ENCODE measurements at regions not wholly inside any gene's neighbourhood (a gene's known extent, or its start where the extent isn't known, plus 50 kb on each side); places are given as distances from the start of the nearest gene placed in this dataset.
"Not testable (repeated sequence)": the region's sequence is repeated elsewhere in the genome, so short reads cannot be mapped to it uniquely, and the experiment has no call there.

- DNase-seq: no peak
Observed at GRCh38 chr16:16956376-16956775, 514.4 kb downstream of the XYLT1 start.

DNA sequence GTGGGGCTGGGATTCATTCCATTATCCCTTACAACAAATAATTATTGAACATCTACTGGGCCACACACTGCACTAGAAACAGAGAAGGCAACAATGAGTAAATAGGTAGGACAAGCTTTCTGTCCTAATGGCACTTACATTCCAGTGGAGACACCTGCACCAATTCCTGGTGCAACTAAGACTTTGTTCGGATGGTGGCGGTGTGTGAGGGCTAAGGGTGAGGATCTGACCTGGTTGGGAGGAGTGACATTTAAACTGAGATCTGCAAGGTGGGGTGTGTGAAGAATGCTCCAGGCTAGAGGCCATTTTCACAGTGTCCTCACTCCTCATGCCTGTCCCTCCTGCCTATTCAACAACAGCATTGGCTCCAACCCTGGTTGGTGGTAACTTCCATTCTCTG, 510.0 kb downstream of the XYLT1 start:
- no peak for DNase-seq

- no peak for DNase-seq
Observed at GRCh38 chr16:16966439-16966838, 504.3 kb downstream of the XYLT1 start.

- no peak for DNase-seq
Observed at GRCh38 chr16:16971042-16971441, 499.7 kb downstream of the XYLT1 start.

DNA sequence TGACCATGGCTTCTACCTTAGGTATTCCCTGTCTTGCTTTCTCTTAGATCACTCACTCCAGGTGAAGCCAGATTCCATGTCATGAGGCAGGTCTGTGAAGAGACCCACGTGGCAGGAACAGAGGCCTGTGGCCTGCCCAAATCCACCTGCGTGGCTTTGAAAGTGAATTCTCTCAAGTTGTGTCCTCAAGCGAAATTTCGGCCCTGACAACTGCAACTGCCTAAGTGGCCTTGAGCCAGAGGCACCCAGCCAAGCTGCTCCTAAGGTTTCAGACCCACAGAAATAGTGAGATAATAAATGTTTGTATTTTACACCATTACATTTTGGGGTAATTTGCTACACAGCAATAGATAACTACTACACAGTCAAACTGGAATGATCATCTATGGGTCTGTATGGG, 497.9 kb downstream of the XYLT1 start:
- no peak for DNase-seq

GRCh38 chr16:16973707-16974591, 496.8 kb downstream of the XYLT1 start:
- no peak for DNase-seq

DNA sequence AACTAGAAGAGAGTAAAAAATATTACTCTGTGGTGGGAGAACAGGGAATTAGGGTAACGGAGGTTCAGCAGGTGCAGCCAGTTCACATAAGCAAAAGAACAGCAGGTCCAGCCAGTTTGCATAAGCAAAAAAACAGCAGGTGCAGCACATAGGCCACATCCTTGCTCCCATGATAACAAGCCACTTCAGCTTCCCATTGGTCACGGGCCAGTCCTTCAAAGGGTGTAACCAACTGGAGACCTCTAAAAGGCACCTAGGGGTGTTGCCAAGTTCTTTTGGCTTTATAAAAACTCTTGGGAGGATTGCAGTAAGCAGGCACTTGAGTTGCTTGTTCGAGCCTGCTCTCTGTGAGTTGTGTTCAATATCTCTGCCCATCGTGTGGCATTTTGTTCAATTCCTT, 488.1 kb downstream of the XYLT1 start:
- no peak for DNase-seq

DNA sequence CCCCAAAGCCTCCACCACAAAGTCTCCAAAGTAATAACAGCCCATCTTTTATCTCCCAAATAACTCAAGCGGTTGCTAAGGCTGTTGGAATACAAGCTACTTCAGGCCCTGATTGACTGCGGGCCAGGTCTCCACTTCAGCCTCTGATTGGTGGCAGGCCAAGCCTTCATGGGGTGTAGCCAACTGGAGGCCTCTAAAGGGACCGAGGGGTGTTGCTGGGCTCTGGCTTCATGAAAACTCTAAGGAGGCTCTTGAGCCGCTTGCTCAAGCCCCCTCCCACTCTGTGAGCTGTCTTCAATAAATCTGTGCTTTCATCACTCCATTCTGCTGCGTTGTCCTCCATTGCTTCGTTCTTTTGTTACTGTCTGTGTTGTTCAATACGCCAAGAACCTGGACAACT, 487.2 kb downstream of the XYLT1 start:
- no peak for DNase-seq

- not testable (repeated sequence) for DNase-seq
Observed at GRCh38 chr16:16984091-16984490, 486.7 kb downstream of the XYLT1 start.

DNA sequence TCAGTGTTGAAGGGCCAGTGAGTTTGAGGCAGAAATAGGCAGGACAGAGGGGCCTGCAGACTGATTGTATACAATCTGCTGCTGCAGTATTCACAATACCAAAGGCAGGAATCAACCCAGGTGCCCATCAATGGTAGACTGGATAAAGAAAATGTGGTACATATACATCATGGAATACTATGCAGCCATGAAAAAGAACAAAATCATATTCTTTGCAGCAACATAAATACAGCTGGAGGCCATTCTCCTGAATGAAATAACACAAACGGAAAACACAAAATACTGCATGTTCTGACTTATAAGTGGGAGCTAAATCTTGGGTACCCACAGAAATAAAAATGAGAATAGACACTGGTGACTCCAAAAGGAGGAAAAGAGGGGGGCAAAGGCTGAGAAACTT, 485.1 kb downstream of the XYLT1 start:
- no peak for DNase-seq

DNA sequence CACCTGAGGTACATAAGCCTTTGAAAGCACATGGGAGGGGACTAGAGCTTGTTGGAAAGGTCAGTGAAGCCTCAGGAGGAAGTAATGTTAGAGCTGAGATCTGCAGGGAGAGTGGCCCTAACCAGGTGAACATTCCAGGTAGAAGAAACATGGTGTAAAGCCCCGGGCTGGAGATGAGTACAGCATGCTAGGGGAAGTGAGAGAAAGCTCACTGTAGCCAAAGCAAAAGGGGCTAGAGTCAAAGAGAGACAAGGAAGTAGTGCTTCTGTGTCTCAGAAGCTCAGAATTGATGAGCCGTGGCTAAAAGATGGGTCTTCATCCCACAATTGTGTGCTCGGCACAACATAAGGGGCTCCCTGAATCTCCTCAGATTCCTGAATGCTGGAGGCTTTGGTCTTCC, 481.8 kb downstream of the XYLT1 start:
- DNase-seq: no peak

DNA sequence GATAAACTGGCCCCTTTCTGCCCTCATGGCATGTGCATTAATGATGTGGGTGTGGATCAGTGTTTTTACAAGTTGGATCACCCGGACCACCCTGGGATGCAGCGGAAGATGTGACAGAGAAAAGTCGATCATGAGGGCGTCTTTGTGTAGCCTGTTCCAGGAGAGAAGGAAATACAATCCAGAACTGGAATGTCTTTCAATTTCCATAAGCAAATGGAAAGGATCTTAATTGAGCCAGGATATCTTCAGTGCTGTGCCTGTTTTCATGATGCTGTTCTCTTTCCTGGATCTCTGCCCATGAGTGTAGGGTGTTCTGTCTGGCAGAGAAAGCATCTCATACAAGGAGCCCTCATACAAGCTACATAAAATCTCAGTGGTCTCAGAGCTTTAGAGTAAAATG, 481.4 kb downstream of the XYLT1 start:
- DNase-seq: no peak

GRCh38 chr16:16991711-16992110, 479.0 kb downstream of the XYLT1 start:
- DNase-seq: no peak

GRCh38 chr16:16992975-16993765, 477.6 kb downstream of the XYLT1 start:
- DNase-seq: peak in 3 of 6 experiments; percentile 11 to 37 (median 34)

- DNase-seq: no peak
Observed at GRCh38 chr16:16994831-16995230, 475.9 kb downstream of the XYLT1 start.

- DNase-seq: no peak
Observed at GRCh38 chr16:16996827-16997226, 473.9 kb downstream of the XYLT1 start.

GRCh38 chr16:16997349-16997748, 473.4 kb downstream of the XYLT1 start:
- no peak for DNase-seq

GRCh38 chr16:17001471-17001870, 469.3 kb downstream of the XYLT1 start:
- no peak for DNase-seq

- DNase-seq: no peak
Observed at GRCh38 chr16:17002565-17002964, 468.2 kb downstream of the XYLT1 start.

- DNase-seq: not testable (repeated sequence)
Observed at GRCh38 chr16:17005963-17006362, 464.8 kb downstream of the XYLT1 start.

- DNase-seq: no peak
Observed at GRCh38 chr16:17011712-17012111, 459.0 kb downstream of the XYLT1 start.

- DNase-seq: no peak
Observed at GRCh38 chr16:17013038-17013437, 457.7 kb downstream of the XYLT1 start.

GRCh38 chr16:17014484-17015121, 456.2 kb downstream of the XYLT1 start:
- DNase-seq: no peak

GRCh38 chr16:17015702-17016101, 455.1 kb downstream of the XYLT1 start:
- no peak for DNase-seq

All from stimulated activated naive CD4-positive, alpha-beta T cell (primary cell).